ENCODE measurements at regions not wholly inside any gene's neighbourhood (a gene's known extent, or its start where the extent isn't known, plus 50 kb on each side); places are given as distances from the start of the nearest gene placed in this dataset.

DNA sequence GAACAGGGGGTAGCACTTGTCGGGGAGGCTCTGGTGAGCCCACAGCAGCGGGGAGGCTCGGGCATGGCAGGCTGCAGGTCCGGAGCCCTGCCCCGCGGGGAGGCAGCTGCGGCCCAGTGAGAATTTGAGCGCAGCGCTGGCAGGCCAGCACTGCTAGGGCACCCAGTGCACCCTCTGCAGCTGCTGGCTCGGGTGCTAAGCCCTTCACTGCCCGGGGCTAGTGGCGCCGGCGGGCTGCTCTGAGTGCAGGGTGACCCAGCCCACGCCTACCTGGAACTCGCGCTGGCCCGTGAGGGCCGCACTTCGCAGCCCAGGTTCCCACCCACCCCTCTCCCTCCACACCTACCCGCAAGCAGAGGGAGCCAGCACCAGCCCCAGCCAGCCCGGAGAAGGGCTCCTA lies 151.0 kb downstream of the NXNL2 start:
- no peaks in the 10 kb centered on the region for H3K27me3 ChIP-seq (ENCODE audit: control insufficient read depth, insufficient read depth, low read length)
- no peak for ATAC-seq (ENCODE audit: low read depth in 2 of 2)
- H3K4me3 ChIP-seq (ENCODE audit: low read depth, low read length) = no peak overlapping the region
- H3K27ac Mint-ChIP-seq = no peak overlapping the region
- no peaks in the 10 kb centered on the region for H3K36me3 ChIP-seq (ENCODE audit: control insufficient read depth, insufficient read depth, low read length)
- no peak overlapping the region for H3K4me3 Mint-ChIP-seq
- no peak for DNase-seq
- no peaks in the 10 kb centered on the region for H3K27me3 Mint-ChIP-seq
- H3K9me3 ChIP-seq (ENCODE audit: control insufficient read depth in 2 of 2, low read length in 2 of 2) = no peaks in the 10 kb centered on the region
- no peaks in the 10 kb centered on the region for H3K9me3 Mint-ChIP-seq
- no peaks in the 10 kb centered on the region for H3K4me1 ChIP-seq (ENCODE audit: control insufficient read depth, insufficient read depth, low read length, poor library complexity, severe bottlenecking)
- no peaks in the 10 kb centered on the region for H3K4me1 Mint-ChIP-seq
- H3K36me3 Mint-ChIP-seq = no peaks in the 10 kb centered on the region
- H3K27ac ChIP-seq (ENCODE audit: insufficient read depth, low read length, poor library complexity, severe bottlenecking) = no peak overlapping the region

DNA sequence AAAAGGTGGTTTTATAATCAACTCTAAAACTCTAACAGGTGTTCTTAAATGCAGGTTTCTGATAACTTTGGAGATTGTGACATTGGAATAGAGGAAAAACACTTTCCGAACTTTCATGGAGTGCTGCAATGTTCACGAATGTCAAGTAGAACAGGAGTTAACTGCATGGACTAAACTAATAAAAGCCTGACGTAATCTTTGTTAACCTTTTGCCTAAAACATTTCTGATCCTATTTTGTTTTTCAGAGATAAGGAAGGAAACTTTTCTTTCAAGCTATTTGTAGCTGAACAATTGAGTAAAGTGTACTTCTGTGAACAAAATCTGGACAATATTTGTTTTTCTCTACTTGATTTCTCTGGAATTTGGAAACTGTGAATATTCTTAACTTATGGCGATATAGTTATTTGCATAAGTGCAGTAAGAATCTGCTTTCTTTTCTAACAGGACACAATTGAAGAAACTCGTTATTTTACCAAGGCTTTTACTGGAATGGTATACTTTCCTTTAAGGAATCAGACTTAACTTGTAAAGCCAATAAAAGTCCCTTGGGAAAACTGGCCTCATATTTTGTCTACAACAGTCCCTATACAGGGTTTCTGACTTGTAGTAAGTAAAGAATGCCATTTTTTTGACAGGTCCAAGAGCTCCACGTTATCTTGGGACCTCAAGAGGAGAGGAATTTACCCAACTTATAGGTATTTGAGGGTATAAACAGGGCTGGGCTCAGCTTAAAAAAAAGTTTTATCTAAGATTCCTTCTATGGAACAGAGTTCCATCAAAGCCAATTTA lies 154.7 kb downstream of the NXNL2 start:
- Histone ChIP-seq H3K27ac (ENCODE audit: insufficient read depth, low read length, poor library complexity, severe bottlenecking) (no peak overlapping the region), H3K4me3 (ENCODE audit: low read depth, low read length) (no peak overlapping the region), H3K36me3 (ENCODE audit: control insufficient read depth, insufficient read depth, low read length) (no peaks in the 10 kb centered on the region), H3K4me1 (ENCODE audit: control insufficient read depth, insufficient read depth, low read length, poor library complexity, severe bottlenecking) (no peaks in the 10 kb centered on the region), H3K27me3 (ENCODE audit: control insufficient read depth, insufficient read depth, low read length) (peaks cover 2% of the 10 kb centered on the region), H3K9me3 (ENCODE audit: control insufficient read depth in 2 of 2, low read length in 2 of 2) (no peaks in the 10 kb centered on the region)
- Mint-ChIP-seq H3K9me3 (peaks cover 0 to 7% (median 0%) of the 10 kb centered on the region in 7 donors), H3K27ac (no peak overlapping the region), H3K36me3 (no peaks in the 10 kb centered on the region), H3K4me3 (no peak overlapping the region), H3K27me3 (no peaks in the 10 kb centered on the region), H3K4me1 (no peaks in the 10 kb centered on the region)
- ATAC-seq (ENCODE audit: low read depth in 2 of 2) (no peak), DNase-seq (no peak)

DNA sequence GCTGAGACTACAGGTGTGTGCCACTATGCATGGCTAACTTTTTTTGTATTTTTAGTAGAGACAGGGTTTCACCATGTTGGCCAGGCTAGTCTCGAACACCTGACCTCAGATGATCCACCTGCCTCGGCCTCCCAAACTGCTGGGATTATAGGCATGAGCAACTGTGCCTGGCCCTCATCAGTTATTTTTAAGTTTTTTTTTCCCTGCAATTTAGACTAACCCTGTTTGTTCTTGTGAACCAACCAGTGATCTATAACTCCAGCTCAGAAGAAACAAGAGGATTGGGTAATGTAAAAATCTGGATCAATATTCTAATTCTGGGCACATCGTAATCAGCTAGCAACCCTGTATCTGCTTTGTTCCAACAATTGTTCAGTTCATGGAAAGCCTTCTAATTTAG lies 155.7 kb downstream of the NXNL2 start:
- Histone ChIP-seq H3K27me3 (ENCODE audit: control insufficient read depth, insufficient read depth, low read length) (peaks cover 2% of the 10 kb centered on the region), H3K4me1 (ENCODE audit: control insufficient read depth, insufficient read depth, low read length, poor library complexity, severe bottlenecking) (no peaks in the 10 kb centered on the region), H3K36me3 (ENCODE audit: control insufficient read depth, insufficient read depth, low read length) (no peaks in the 10 kb centered on the region), H3K27ac (ENCODE audit: insufficient read depth, low read length, poor library complexity, severe bottlenecking) (no peak overlapping the region), H3K9me3 (ENCODE audit: control insufficient read depth in 2 of 2, low read length in 2 of 2) (no peaks in the 10 kb centered on the region), H3K4me3 (ENCODE audit: low read depth, low read length) (no peak overlapping the region)
- Mint-ChIP-seq H3K27me3 (no peaks in the 10 kb centered on the region), H3K4me3 (no peak overlapping the region), H3K27ac (no peak overlapping the region), H3K4me1 (no peaks in the 10 kb centered on the region), H3K36me3 (no peaks in the 10 kb centered on the region), H3K9me3 (peaks cover 0 to 7% (median 0%) of the 10 kb centered on the region in 7 donors)
- ATAC-seq (ENCODE audit: low read depth in 2 of 2) (no peak), DNase-seq (no peak)

DNA sequence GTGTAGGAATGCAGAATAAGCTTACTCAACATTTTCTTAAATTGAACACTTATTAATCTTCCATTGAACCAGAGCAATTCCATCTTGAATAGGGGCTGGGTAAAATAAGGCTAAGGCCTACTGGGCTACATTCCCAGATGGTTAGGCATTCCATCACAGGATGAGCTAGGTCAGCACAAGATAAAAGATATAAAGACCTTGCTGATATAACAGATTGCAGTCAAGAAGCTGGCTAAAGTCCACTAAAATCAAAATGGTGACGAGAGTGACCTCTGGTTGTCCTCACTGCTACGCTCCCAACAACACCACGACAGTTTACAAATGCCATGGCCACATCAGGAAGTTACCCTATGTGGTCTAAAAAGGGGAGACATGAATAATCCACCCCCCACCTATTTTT lies 156.1 kb downstream of the NXNL2 start:
- H3K4me3 Mint-ChIP-seq = no peak overlapping the region
- no peak for ATAC-seq (ENCODE audit: low read depth in 2 of 2)
- no peaks in the 10 kb centered on the region for H3K9me3 ChIP-seq (ENCODE audit: control insufficient read depth in 2 of 2, low read length in 2 of 2)
- H3K27ac ChIP-seq (ENCODE audit: insufficient read depth, low read length, poor library complexity, severe bottlenecking) = no peak overlapping the region
- no peak overlapping the region for H3K4me3 ChIP-seq (ENCODE audit: low read depth, low read length)
- no peaks in the 10 kb centered on the region for H3K36me3 ChIP-seq (ENCODE audit: control insufficient read depth, insufficient read depth, low read length)
- no peak for DNase-seq
- H3K4me1 Mint-ChIP-seq = no peaks in the 10 kb centered on the region
- H3K27ac Mint-ChIP-seq = no peak overlapping the region
- no peaks in the 10 kb centered on the region for H3K4me1 ChIP-seq (ENCODE audit: control insufficient read depth, insufficient read depth, low read length, poor library complexity, severe bottlenecking)
- H3K27me3 Mint-ChIP-seq = no peaks in the 10 kb centered on the region
- no peaks in the 10 kb centered on the region for H3K36me3 Mint-ChIP-seq
- peaks cover 0 to 7% (median 0%) of the 10 kb centered on the region in 7 donors for H3K9me3 Mint-ChIP-seq
- peaks cover 2% of the 10 kb centered on the region for H3K27me3 ChIP-seq (ENCODE audit: control insufficient read depth, insufficient read depth, low read length)

DNA sequence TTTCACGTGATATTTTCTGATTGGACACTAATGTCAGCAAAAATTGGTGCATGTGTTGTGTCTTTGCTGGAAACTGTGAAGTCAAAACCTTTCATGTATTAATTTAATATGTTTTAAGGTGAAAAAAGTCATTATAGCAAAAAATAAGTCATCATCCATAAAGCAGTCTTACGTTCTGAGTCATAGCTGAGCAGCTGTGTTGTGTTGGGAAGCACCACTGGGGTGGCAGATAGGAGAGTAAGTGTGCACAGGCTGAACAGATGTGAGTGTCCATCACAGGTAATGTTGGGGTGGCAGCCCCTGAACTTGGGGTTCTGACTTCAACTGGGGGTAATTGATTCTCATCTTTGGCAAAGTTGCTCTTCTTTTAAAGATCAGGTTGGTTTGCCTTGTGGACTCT lies 156.8 kb downstream of the NXNL2 start:
- H3K27me3 Mint-ChIP-seq = no peaks in the 10 kb centered on the region
- no peaks in the 10 kb centered on the region for H3K36me3 Mint-ChIP-seq
- Histone ChIP-seq H3K27ac (ENCODE audit: insufficient read depth, low read length, poor library complexity, severe bottlenecking) (no peak overlapping the region), H3K4me3 (ENCODE audit: low read depth, low read length) (no peak overlapping the region), H3K9me3 (ENCODE audit: control insufficient read depth in 2 of 2, low read length in 2 of 2) (no peaks in the 10 kb centered on the region), H3K27me3 (ENCODE audit: control insufficient read depth, insufficient read depth, low read length) (peaks cover 2% of the 10 kb centered on the region), H3K4me1 (ENCODE audit: control insufficient read depth, insufficient read depth, low read length, poor library complexity, severe bottlenecking) (no peaks in the 10 kb centered on the region), H3K36me3 (ENCODE audit: control insufficient read depth, insufficient read depth, low read length) (no peaks in the 10 kb centered on the region)
- DNase-seq (no peak), ATAC-seq (ENCODE audit: low read depth in 2 of 2) (no peak)
- H3K27ac Mint-ChIP-seq = no peak overlapping the region
- no peak overlapping the region for H3K4me3 Mint-ChIP-seq
- H3K4me1 Mint-ChIP-seq = no peaks in the 10 kb centered on the region
- peaks cover 0 to 7% (median 0%) of the 10 kb centered on the region in 7 donors for H3K9me3 Mint-ChIP-seq

DNA sequence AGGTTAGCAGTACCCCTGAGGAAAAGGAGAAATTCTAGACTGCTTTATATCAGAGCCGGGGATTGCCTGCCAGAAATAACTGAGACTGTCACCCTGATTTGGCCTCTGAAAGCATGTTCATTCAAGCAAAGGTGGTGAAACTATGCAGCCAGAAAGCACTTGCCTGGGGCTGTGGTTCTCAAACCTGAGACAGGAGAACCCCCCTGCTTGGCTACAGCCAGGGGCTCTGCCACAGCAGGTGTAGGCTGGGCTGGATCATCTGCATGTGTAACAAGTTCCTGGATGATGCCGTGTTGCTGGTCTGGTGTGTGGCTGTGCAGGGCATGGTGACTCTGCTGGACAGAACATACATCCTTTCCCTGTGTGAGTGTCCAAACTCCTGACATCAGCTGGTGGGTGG lies 157.8 kb downstream of the NXNL2 start:
- no peaks in the 10 kb centered on the region for H3K27me3 Mint-ChIP-seq
- no peak overlapping the region for H3K27ac Mint-ChIP-seq
- H3K9me3 Mint-ChIP-seq = peaks cover 0 to 7% (median 2%) of the 10 kb centered on the region in 7 donors
- ATAC-seq (ENCODE audit: low read depth in 2 of 2) (no peak), DNase-seq (no peak)
- no peaks in the 10 kb centered on the region for H3K4me1 Mint-ChIP-seq
- Histone ChIP-seq H3K4me1 (ENCODE audit: control insufficient read depth, insufficient read depth, low read length, poor library complexity, severe bottlenecking) (no peaks in the 10 kb centered on the region), H3K36me3 (ENCODE audit: control insufficient read depth, insufficient read depth, low read length) (no peaks in the 10 kb centered on the region), H3K27ac (ENCODE audit: insufficient read depth, low read length, poor library complexity, severe bottlenecking) (no peak overlapping the region), H3K4me3 (ENCODE audit: low read depth, low read length) (no peak overlapping the region), H3K9me3 (ENCODE audit: control insufficient read depth in 2 of 2, low read length in 2 of 2) (no peaks in the 10 kb centered on the region), H3K27me3 (ENCODE audit: control insufficient read depth, insufficient read depth, low read length) (peaks cover 2% of the 10 kb centered on the region)
- H3K36me3 Mint-ChIP-seq = no peaks in the 10 kb centered on the region
- no peak overlapping the region for H3K4me3 Mint-ChIP-seq

DNA sequence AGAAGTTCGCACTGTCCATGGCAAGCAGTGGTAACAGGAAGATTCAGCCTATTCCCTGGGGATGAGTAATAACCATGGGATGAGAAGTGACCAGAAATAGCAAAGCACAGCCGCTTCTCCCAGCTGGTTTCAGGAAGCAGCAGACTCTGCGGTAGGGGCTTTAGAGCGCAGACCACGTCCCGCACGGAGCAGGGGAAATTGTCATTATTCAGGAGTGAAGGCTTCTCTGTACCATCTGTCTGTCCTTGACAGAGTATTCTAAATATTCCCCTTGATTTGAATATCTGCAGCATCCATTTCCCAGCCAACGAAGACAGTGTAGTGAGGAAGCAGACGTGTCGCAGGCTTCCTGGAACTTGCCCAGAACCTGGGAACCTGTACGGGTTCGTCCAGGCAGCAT lies 159.6 kb downstream of the NXNL2 start:
- Histone ChIP-seq H3K27me3 (ENCODE audit: control insufficient read depth, insufficient read depth, low read length) (peaks cover 2% of the 10 kb centered on the region), H3K27ac (ENCODE audit: insufficient read depth, low read length, poor library complexity, severe bottlenecking) (no peak overlapping the region), H3K9me3 (ENCODE audit: control insufficient read depth in 2 of 2, low read length in 2 of 2) (no peaks in the 10 kb centered on the region), H3K4me1 (ENCODE audit: control insufficient read depth, insufficient read depth, low read length, poor library complexity, severe bottlenecking) (no peaks in the 10 kb centered on the region), H3K36me3 (ENCODE audit: control insufficient read depth, insufficient read depth, low read length) (no peaks in the 10 kb centered on the region), H3K4me3 (ENCODE audit: low read depth, low read length) (no peak overlapping the region)
- no peaks in the 10 kb centered on the region for H3K36me3 Mint-ChIP-seq
- H3K9me3 Mint-ChIP-seq = peaks cover 0 to 7% (median 2%) of the 10 kb centered on the region in 7 donors
- H3K4me3 Mint-ChIP-seq = no peak overlapping the region
- no peaks in the 10 kb centered on the region for H3K27me3 Mint-ChIP-seq
- no peaks in the 10 kb centered on the region for H3K4me1 Mint-ChIP-seq
- DNase-seq (no peak), ATAC-seq (ENCODE audit: low read depth in 2 of 2) (no peak)
- H3K27ac Mint-ChIP-seq = no peak overlapping the region

DNA sequence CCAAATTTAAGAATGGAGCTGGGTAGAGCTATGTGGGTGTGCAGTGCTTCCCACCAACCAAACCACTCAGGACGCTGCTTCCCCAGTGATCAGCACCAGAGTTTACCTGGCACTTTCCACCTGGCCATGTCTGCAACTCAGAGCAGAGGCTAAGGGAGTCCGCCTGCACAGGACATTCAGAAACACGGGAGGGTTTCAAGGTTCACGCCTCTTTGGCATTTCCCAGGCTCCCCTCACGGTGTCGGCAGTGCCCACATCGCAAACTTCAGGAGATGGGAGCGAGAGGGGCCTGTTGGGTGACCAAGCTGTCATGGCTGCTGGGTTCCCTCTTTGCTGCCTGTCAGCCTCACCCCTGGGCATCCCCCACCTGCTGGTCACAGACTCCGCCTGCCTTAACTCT lies 161.5 kb downstream of the NXNL2 start:
- Histone ChIP-seq H3K4me1 (ENCODE audit: control insufficient read depth, insufficient read depth, low read length, poor library complexity, severe bottlenecking) (no peaks in the 10 kb centered on the region), H3K4me3 (ENCODE audit: low read depth, low read length) (no peak overlapping the region), H3K27ac (ENCODE audit: insufficient read depth, low read length, poor library complexity, severe bottlenecking) (no peak overlapping the region), H3K27me3 (ENCODE audit: control insufficient read depth, insufficient read depth, low read length) (peaks cover 2% of the 10 kb centered on the region), H3K36me3 (ENCODE audit: control insufficient read depth, insufficient read depth, low read length) (no peaks in the 10 kb centered on the region), H3K9me3 (ENCODE audit: control insufficient read depth in 2 of 2, low read length in 2 of 2) (no peaks in the 10 kb centered on the region)
- Mint-ChIP-seq H3K4me1 (no peaks in the 10 kb centered on the region), H3K27ac (no peak overlapping the region), H3K36me3 (no peaks in the 10 kb centered on the region), H3K9me3 (peaks cover 0 to 10% (median 2%) of the 10 kb centered on the region in 7 donors), H3K27me3 (peaks cover 5% of the 10 kb centered on the region), H3K4me3 (no peak overlapping the region)
- ATAC-seq (ENCODE audit: low read depth in 2 of 2) (no peak), DNase-seq (no peak)

Data from CD4-positive, CD25-positive, alpha-beta regulatory T cell (primary cell).